GM19239 (cell line): ENCODE measurements at regions not wholly inside any gene's neighbourhood (a gene's known extent, or its start where the extent isn't known, plus 50 kb on each side); places are given as distances from the start of the nearest gene placed in this dataset.

ENCODE experiments used
- DNase-seq: peaks from one replicate; pipeline ENCODE4 v3.0.0; 2011; ENCODE audit warnings: low spot score; ENCODE audit not compliant: insufficient read length
- FAIRE-seq: peaks from 2 replicates; lab custom pipeline; 2011; peaks lifted over from hg19 to GRCh38; lab: Jason Lieb, UNC

GRCh38 chr14:76950055-76951020 is 78.2 kb downstream of the IRF2BPL start:
- no peak for FAIRE-seq

DNA sequence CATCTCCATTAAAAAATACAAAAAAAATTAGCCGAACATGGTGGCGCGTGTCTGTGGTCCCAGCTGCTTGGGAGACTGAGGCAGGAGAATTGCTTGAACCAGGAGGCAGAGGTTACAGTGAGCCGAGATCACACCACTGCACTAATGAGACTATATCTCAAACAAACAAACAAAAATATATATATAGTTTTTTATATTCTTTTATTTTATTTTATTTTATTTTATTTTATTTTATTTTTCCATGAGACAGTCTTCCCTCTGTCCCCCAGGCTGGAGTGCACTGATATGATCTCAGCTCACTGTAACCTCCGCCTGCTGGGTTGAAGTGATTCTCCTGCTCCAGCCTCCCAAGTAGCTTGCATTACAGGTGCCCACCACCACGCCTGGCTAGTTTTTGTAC is 79.5 kb downstream of the IRF2BPL start:
- DNase-seq = no peak
- FAIRE-seq = no peak

More at GRCh38 chr14:76950055-76951020, 78.2 kb downstream of the IRF2BPL start:
- no peak for DNase-seq

DNA sequence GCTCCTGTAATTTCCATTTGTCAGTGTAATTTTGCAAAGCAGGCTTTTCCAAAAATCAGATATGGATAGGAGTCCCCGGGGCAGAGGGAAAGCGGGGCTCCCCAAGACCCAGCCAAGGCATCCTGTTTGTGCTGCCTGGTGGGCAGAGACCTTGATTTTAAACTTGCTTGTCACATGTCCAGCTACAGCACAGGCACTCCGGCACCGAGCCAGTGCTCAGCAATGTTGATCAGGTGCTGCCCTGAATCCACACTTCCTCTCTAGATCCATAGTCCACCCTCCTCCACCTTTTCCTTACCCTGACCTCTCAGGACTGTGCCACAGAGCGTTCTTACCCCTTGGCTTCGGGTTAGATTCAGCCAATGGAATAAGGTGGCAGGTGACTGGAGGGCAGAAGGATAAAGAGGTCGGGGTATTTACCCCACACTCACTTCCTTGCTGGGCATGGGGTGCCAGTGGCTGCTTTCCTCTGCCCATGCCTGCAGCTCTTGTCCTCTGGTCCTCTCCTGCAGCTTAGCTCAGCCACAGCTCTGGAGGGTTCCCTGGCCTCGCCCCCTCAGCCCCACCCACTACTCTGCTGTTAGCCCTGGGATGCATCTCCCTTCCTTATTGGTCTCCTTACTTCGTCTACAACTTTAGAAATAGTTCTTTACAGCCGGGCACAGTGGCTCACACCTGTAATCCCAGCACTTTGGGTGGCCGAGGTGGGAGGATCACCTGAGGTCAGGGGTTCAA is 80.1 kb downstream of the IRF2BPL start:
- no peak for FAIRE-seq
- no peak for DNase-seq

DNA sequence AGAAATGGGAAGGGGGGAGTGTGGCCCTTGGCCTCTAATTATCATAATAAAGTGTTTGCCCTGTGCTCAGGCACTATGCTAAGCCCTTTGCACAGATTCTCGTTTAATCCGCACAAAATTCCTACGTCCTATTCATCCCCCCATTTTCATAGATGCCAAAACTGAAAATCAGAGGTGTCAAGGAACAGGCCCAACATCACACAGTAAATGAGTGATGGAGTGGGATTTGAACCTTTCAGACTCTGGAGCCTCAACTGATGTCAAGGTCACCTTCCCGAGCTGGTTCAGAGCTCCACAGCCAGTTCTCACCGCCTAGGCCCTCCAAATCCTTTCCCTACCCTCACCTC is 80.7 kb downstream of the IRF2BPL start:
- DNase-seq (no peak), FAIRE-seq (no peak)

GRCh38 chr14:76947078-76947837 is 81.2 kb downstream of the IRF2BPL start:
- DNase-seq = peak; percentile 80

DNA sequence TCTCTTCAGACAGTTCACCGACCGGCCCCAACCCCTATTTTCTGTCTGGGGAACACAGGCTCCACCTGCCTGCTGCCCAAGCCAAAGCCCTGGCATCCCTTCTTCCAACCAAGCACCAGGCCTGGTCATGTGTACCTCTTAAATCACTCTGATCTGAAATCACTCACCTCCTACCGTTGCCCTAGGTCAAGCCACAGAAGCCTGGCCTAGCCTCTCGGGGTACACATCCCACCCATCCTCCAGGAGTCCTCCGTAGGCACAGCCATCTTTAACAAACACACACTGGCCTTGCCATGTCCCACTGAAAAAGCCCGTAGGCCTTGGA is 81.8 kb downstream of the IRF2BPL start:
- DNase-seq (no peak), FAIRE-seq (no peak)

More at GRCh38 chr14:76947078-76947837, 81.2 kb downstream of the IRF2BPL start:
- FAIRE-seq = peak; percentile 96

DNA sequence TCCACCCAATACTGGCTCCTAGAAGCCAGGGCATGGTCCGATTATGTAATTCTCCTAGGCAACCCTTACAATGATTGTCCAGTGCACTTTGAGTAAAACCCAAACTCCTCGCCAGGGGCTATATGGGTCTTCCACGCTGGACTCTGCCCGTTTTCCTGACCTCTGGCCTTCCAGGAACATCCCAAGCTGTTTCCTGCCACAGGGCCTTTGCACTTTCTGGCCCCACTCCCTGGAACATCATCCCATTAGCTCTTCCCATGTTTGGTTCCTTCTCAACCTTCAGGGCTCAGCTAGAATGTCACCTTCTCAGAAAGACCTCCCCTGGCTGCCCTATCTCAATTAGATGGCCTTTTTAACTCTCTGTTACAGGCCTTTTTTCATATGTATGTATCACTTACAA is 85.4 kb downstream of the IRF2BPL start:
- FAIRE-seq = no peak
- no peak for DNase-seq

- FAIRE-seq = no peak
These were observed 86.3 kb downstream of the IRF2BPL start for GRCh38 chr14:76941946-76942805.

DNA sequence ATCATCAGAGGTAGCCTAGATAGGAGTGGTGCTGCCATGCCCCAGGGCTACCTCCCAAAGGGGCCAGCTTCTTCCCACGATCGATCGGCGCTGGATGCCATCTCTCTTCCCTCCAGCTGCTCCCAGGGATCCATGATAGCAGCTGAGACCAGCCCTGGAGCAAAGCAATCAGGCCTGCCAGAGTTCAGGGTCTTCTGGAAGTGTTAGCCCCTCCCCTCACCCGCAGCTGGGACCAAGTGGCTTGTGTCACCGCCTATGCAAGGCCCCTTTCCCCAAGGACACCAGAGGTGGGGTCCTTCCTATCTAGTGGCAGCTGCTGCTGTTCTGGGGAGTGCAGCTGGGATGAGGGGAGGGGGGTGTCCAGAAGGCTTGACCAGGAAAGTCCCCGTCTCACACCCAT is 87.0 kb downstream of the IRF2BPL start:
- FAIRE-seq (no peak), DNase-seq (no peak)

More at GRCh38 chr14:76941946-76942805, 86.3 kb downstream of the IRF2BPL start:
- DNase-seq = no peak

DNA sequence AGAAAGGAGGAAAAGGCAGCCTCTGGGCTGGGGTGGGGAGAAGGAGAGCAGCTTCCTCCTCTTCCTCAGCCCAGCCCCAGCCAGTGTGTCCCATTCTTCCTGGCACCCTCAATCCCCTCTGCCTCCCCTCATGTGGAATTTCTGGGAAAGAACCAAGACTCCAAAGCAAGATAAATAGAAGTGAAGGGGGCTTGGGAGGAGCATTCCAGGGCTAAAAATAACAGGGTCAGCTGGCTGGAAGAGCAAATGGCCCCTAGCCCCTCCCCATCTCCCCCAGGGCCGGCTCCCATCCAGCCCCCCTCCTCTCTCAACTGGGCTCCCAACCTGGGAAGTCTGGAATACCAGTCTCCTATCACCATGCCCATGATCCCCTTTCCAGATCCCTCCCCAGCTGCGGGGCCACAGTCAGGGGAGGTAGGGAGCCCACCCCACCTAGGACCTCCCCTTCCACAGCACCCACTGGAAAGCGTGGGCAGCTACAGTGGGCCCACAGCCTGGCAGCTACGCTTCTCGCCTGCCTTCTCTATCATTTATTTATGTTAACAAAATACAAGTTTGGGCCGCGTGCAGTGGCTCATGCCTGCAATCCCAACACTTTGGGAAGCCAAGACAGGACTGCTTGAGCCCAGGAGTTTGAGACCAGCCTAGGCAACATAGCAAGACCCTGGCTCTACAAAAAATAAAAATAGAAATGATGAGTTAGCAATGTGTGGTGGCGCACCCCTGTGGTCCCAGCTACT is 88.3 kb downstream of the IRF2BPL start:
- no peak for FAIRE-seq

GRCh38 chr14:76939015-76939742 is 89.3 kb downstream of the IRF2BPL start:
- DNase-seq (no peak), FAIRE-seq (no peak)

More for the DNA sequence above, 88.3 kb downstream of the IRF2BPL start:
- no peak for DNase-seq

DNA sequence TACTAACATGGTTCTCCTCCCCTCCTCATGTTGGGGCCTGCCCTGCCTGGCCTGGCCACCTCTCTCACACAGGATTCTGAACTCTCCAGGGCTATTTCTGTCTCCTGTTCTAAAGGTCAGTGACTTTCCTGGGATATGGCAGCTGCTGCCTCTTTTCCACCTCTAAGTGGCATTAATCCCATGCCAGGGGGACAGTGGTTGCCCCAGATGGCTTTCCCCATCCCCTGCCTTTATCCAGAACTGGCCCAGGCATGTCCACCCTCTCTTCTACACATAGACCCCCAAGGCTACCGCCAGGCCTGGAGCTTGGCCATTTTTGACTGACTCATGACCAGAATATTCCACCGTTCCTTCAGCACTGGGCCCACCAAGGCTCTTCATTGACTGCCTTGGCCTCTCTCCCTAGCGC is 90.4 kb downstream of the IRF2BPL start:
- FAIRE-seq = no peak
- DNase-seq = no peak

GRCh38 chr14:76937181-76938091 is 91.1 kb downstream of the IRF2BPL start:
- no peak for FAIRE-seq
- DNase-seq = no peak

- FAIRE-seq = no peak
- no peak for DNase-seq
These were observed 92.0 kb downstream of the IRF2BPL start for GRCh38 chr14:76936483-76936882.

DNA sequence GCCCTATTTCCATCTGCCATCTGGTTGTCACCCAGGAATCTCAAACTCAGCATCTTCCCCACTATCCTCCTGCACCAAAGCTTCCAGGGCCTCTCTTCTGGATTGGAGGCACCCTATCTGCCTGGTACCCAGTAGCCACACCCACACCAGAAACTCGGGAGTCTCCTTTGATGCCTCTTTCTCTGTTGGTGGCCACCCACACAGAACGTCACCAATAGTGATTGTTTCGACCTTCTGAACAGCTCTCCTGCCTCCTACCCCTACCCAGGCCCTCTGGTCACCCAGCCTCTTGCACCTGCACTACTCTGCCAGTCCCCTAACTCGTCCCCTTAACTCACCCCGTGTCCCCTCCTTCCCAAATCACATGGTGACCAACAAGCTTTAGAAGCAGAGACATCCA is 95.0 kb downstream of the IRF2BPL start:
- DNase-seq (no peak), FAIRE-seq (no peak)

- DNase-seq (no peak), FAIRE-seq (no peak)
These were observed 96.7 kb downstream of the IRF2BPL start for GRCh38 chr14:76931631-76932402.

DNA sequence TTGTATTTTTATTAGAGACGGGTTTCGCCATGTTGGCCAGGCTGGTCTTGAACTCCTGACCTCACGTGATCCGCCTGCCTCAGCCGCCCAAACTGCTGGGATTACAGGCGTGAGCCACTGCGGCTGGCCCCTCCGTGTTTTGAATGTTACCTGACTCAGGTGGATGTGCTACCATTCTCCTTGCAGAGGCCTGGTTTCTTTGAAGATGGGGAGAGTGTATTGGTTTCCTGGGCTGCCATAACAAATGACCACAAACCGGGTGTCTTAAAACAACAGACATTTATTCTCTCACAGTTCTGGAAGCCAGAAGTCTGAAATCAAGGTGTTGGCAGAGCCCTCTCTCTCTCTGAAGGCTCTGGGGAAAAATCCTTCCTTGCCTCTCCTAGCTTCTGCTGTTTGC is 98.0 kb downstream of the IRF2BPL start:
- DNase-seq (no peak), FAIRE-seq (no peak)
